ENCODE measurements at regions not wholly inside any gene's neighbourhood (a gene's known extent, or its start where the extent isn't known, plus 50 kb on each side); places are given as distances from the start of the nearest gene placed in this dataset.

- DNase-seq (ENCODE audit: low spot score in 2 of 2) = no peak
- intact Hi-C loops (cut with DNase I; ENCODE audit: low total_unique reads) = no loop called here
- no peak overlapping the region for H3K27ac ChIP-seq
- H3K27me3 ChIP-seq = peaks cover 0 to 39% of the 10 kb centered on the region in 2 donors
- no peaks in the 10 kb centered on the region for H3K9me3 ChIP-seq
- TF ChIP-seq POLR2AphosphoS5 (IDR thresholded peaks at IDR 0.05) (no peak), POLR2A (IDR thresholded peaks at IDR 0.05) (no peak), CTCF (IDR thresholded peaks at IDR 0.05) (no peak)
- H3K4me3 ChIP-seq = no peak overlapping the region
- no peaks in the 10 kb centered on the region for H3K36me3 ChIP-seq
- H3K4me1 ChIP-seq = no peaks in the 10 kb centered on the region
Measured at GRCh38 chr10:133017203-133017601, 70.5 kb upstream of the ADGRA1 start.

- Histone ChIP-seq H3K36me3 (no peaks in the 10 kb centered on the region), H3K9me3 (no peaks in the 10 kb centered on the region), H3K27me3 (peaks cover 0 to 33% of the 10 kb centered on the region in 2 donors), H3K27ac (no peak overlapping the region), H3K4me1 (no peaks in the 10 kb centered on the region), H3K4me3 (no peak overlapping the region)
- TF ChIP-seq POLR2AphosphoS5 (IDR thresholded peaks at IDR 0.05) = no peak
- TF ChIP-seq POLR2A (IDR thresholded peaks at IDR 0.05) = no peak
- intact Hi-C loops (cut with DNase I; ENCODE audit: low total_unique reads) = no loop called here
- DNase-seq (ENCODE audit: low spot score in 2 of 2) = no peak
Measured at GRCh38 chr10:133016493-133017202, 71.1 kb upstream of the ADGRA1 start.

GRCh38 chr10:133015816-133016462, 71.8 kb upstream of the ADGRA1 start:
- TF ChIP-seq POLR2AphosphoS5 (IDR thresholded peaks at IDR 0.05) (no peak), POLR2A (IDR thresholded peaks at IDR 0.05) (no peak), CTCF (IDR thresholded peaks at IDR 0.05) (no peak)
- intact Hi-C loops (cut with DNase I; ENCODE audit: low total_unique reads) = no loop called here
- H3K27ac ChIP-seq = no peak overlapping the region
- H3K4me1 ChIP-seq = no peaks in the 10 kb centered on the region
- H3K36me3 ChIP-seq = no peaks in the 10 kb centered on the region
- no peak for DNase-seq (ENCODE audit: low spot score in 2 of 2)
- no peaks in the 10 kb centered on the region for H3K9me3 ChIP-seq
- no peak overlapping the region for H3K4me3 ChIP-seq
- peaks cover 0 to 26% of the 10 kb centered on the region in 2 donors for H3K27me3 ChIP-seq

DNA sequence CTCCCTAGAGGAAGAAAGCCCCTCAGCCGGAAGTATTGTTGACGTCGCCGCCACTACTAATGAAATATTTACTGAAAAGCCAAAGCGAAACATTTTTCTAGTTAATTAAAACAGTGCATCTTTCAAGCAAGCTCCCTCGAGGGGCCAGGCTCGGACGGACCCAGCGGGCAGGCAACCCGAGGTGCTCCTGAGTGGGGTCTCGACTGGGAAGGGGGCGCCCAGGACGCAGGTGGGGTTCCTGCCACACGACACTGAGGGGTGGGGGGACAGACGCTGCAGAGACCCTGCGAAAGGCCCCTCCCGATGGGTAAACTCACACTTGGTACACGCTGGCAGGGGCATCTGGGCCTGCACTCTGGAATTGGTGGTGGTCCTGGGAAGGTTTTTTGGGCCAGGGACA, 72.4 kb upstream of the ADGRA1 start:
- no peak for TF ChIP-seq CTCF (IDR thresholded peaks at IDR 0.05)
- no peak for TF ChIP-seq POLR2AphosphoS5 (IDR thresholded peaks at IDR 0.05)
- TF ChIP-seq POLR2A (IDR thresholded peaks at IDR 0.05) = no peak
- intact Hi-C loops (cut with DNase I; ENCODE audit: low total_unique reads) = no loop called here
- Histone ChIP-seq H3K36me3 (no peaks in the 10 kb centered on the region), H3K27me3 (peaks cover 0 to 22% of the 10 kb centered on the region in 2 donors), H3K9me3 (no peaks in the 10 kb centered on the region), H3K4me3 (no peak overlapping the region), H3K27ac (no peak overlapping the region), H3K4me1 (no peaks in the 10 kb centered on the region)
- DNase-seq (ENCODE audit: low spot score in 2 of 2) = no peak

GRCh38 chr10:133014416-133015210, 72.2 kb upstream of the CFAP46 start:
- H3K27me3 ChIP-seq = peaks cover 0 to 15% of the 10 kb centered on the region in 2 donors
- no peaks in the 10 kb centered on the region for H3K36me3 ChIP-seq
- H3K4me3 ChIP-seq = no peak overlapping the region
- no peaks in the 10 kb centered on the region for H3K9me3 ChIP-seq
- H3K27ac ChIP-seq = no peak overlapping the region
- no peaks in the 10 kb centered on the region for H3K4me1 ChIP-seq
- intact Hi-C loops (cut with DNase I; ENCODE audit: low total_unique reads) = no loop called here
- DNase-seq (ENCODE audit: low spot score in 2 of 2) = no peak
- TF ChIP-seq POLR2AphosphoS5 (IDR thresholded peaks at IDR 0.05) (no peak), CTCF (IDR thresholded peaks at IDR 0.05) (no peak), POLR2A (IDR thresholded peaks at IDR 0.05) (no peak)
